Umbilical cord (tissue), 1 donor: ENCODE measurements at regions not wholly inside any gene's neighbourhood (a gene's known extent, or its start where the extent isn't known, plus 50 kb on each side); places are given as distances from the start of the nearest gene placed in this dataset.

ENCODE experiments used
- DNase-seq: peaks from one replicate; pipeline ENCODE4 v3.0.0-alpha.2; 2015; ENCODE audit warnings: low spot score

- DNase-seq = no peak
These were observed 610.0 kb upstream of the GCFC2 start for GRCh38 chr2:76320716-76321115.

- no peak for DNase-seq
These were observed 608.2 kb upstream of the GCFC2 start for GRCh38 chr2:76318848-76319360.

GRCh38 chr2:76316691-76317090 is 606.0 kb upstream of the GCFC2 start:
- no peak for DNase-seq

GRCh38 chr2:76314271-76315020 is 603.7 kb upstream of the GCFC2 start:
- DNase-seq = no peak

- DNase-seq = no peak
These were observed 601.5 kb upstream of the GCFC2 start for GRCh38 chr2:76312236-76312635.

- no peak for DNase-seq
These were observed 601.0 kb upstream of the GCFC2 start for GRCh38 chr2:76311728-76312127.

GRCh38 chr2:76310894-76311633 is 600.3 kb upstream of the GCFC2 start:
- DNase-seq = no peak

- no peak for DNase-seq
These were observed 596.8 kb upstream of the GCFC2 start for GRCh38 chr2:76307495-76307894.

- DNase-seq = no peak
These were observed 587.3 kb upstream of the GCFC2 start for GRCh38 chr2:76298041-76298440.

- no peak for DNase-seq
These were observed 585.7 kb upstream of the GCFC2 start for GRCh38 chr2:76296438-76296837.

GRCh38 chr2:76295762-76296161 is 585.0 kb upstream of the GCFC2 start:
- no peak for DNase-seq

- no peak for DNase-seq
These were observed 577.9 kb upstream of the GCFC2 start for GRCh38 chr2:76288598-76288997.

- no peak for DNase-seq
These were observed 577.4 kb upstream of the GCFC2 start for GRCh38 chr2:76288146-76288545.

- DNase-seq = no peak
These were observed 572.6 kb upstream of the GCFC2 start for GRCh38 chr2:76283350-76283749.

- DNase-seq = no peak
These were observed 570.6 kb upstream of the GCFC2 start for GRCh38 chr2:76281156-76281841.

- no peak for DNase-seq
These were observed 570.0 kb upstream of the GCFC2 start for GRCh38 chr2:76280686-76281085.

GRCh38 chr2:76279142-76279541 is 568.4 kb upstream of the GCFC2 start:
- DNase-seq = no peak

GRCh38 chr2:76275788-76276187 is 565.1 kb upstream of the GCFC2 start:
- no peak for DNase-seq

GRCh38 chr2:76274676-76275075 is 564.0 kb upstream of the GCFC2 start:
- DNase-seq = no peak

GRCh38 chr2:76274160-76274559 is 563.4 kb upstream of the GCFC2 start:
- DNase-seq = no peak

- no peak for DNase-seq
These were observed 559.5 kb upstream of the GCFC2 start for GRCh38 chr2:76270096-76270710.
